Ascending aorta (tissue), 2 donors: ENCODE measurements at regions not wholly inside any gene's neighbourhood (a gene's known extent, or its start where the extent isn't known, plus 50 kb on each side); places are given as distances from the start of the nearest gene placed in this dataset.

ENCODE experiments used
- DNase-seq, 2 donors: peaks; one replicate each; pipeline ENCODE4 v3.0.0-alpha.2; 2019; ENCODE audit warnings: low spot score in 2 of 2
- H3K27ac ChIP-seq, 2 donors: fragments of 200-600 bp; sonication (generic); one replicate each; pipeline ENCODE4 v1.5.1; 2016 to 2017; ENCODE audit warnings: mild to moderate bottlenecking in 1 of 2
- H3K27me3 ChIP-seq: fragments of 200-600 bp; sonication (generic); one replicate; pipeline ENCODE4 v1.5.1; 2017
- H3K36me3 ChIP-seq, 2 donors: fragments of 200-600 bp; sonication (generic); one replicate each; pipeline ENCODE4 v1.5.1; 2016
- H3K4me1 ChIP-seq, 2 donors: fragments of 200-600 bp; sonication (generic); one replicate each; pipeline ENCODE4 v1.5.1; 2016 to 2017; ENCODE audit warnings: mild to moderate bottlenecking in 1 of 2
- H3K4me3 ChIP-seq, 2 donors: fragments of 200-600 bp; sonication (generic); one replicate each; pipeline ENCODE4 v1.5.1; 2016 to 2017; ENCODE audit warnings: mild to moderate bottlenecking in 1 of 2
- H3K9me3 ChIP-seq, 2 donors: fragments of 200-600 bp; sonication (generic); one replicate each; pipeline ENCODE4 v1.5.1; 2016
- intact Hi-C: fragments of 100-400 bp; cut with DNase I; formaldehyde crosslinking; loops from one replicate; pipeline ENCODE4 v1.15.1; 2023
- TF ChIP-seq, protein P1 (sequence below), 3 experiments: fragments of 200-600 bp in 2 of 3; fragments of 450-650 bp in 1 of 3; sonication (generic) in 2 of 3; IDR thresholded peaks; one replicate each; pipeline ENCODE4 v1.5.1; 2016 to 2019; ENCODE audit warnings: antibody characterized with exemption in 3 of 3, mild to moderate bottlenecking in 1 of 3, moderate library complexity in 1 of 3

DNA sequence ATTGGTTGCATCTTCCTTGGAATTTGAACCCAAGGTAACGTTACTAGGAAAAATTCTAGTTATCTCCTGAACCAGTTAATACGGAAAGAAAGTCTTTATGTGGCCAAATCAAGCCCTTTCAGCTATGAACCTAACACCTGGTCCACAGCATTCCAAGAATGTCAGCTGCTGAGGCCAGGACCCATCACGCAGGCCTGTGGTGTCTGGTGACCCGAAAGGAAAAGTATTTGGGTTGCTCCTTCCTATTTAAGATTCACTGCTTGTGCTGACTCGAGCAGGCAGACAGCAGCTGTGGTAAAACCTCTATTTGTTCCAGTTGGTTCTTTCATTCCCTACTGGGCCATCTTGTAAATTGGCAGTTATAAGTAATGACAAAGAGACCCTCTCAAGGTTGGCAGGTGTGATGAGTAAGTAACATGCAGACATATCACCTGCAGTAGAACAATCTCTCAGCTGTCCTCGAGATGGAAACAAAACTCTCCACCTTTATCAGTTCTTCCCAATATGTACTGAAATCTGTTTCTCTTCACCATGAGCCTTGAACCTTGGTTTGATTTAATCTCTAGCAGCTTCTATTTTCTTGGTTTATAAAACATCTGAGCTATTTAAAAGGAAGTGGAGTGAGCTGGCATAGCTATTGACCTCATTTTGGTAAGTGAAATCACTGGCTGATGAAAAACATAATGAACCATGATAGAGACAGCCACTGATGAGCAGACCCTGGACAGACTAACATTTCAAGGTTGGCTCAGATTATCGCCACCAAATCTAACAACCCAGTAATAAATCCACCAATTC lies 182.1 kb upstream of the SMIM31 start:
- TF ChIP-seq, protein P1, sequence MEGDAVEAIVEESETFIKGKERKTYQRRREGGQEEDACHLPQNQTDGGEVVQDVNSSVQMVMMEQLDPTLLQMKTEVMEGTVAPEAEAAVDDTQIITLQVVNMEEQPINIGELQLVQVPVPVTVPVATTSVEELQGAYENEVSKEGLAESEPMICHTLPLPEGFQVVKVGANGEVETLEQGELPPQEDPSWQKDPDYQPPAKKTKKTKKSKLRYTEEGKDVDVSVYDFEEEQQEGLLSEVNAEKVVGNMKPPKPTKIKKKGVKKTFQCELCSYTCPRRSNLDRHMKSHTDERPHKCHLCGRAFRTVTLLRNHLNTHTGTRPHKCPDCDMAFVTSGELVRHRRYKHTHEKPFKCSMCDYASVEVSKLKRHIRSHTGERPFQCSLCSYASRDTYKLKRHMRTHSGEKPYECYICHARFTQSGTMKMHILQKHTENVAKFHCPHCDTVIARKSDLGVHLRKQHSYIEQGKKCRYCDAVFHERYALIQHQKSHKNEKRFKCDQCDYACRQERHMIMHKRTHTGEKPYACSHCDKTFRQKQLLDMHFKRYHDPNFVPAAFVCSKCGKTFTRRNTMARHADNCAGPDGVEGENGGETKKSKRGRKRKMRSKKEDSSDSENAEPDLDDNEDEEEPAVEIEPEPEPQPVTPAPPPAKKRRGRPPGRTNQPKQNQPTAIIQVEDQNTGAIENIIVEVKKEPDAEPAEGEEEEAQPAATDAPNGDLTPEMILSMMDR (IDR thresholded peaks at IDR 0.05) = no peak
- Histone ChIP-seq H3K27ac (no peak overlapping the region), H3K36me3 (no peaks in the 10 kb centered on the region), H3K4me1 (no peaks in the 10 kb centered on the region), H3K27me3 (no peaks in the 10 kb centered on the region), H3K9me3 (no peaks in the 10 kb centered on the region), H3K4me3 (no peak overlapping the region)
- intact Hi-C loops = no loop called here
- DNase-seq = no peak

DNA sequence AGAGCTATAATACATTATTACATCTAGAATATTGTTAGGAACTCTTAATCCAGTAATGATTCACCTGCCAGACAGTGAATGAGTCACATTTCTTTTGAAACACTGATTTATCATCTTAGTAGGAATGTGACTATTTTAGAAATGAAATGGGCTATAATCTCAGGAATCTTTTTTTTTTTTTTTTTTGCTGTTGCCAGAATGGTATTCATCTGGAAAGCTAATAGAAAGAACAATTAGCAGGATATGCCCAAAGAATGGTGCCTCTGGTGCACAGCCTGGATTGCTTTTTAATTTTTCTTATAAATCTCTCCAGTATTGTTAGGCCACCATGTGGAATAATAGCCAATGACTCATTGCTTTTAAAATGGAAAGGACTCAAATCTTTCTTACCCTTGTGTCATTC lies 181.1 kb upstream of the SMIM31 start:
- intact Hi-C loops = no loop called here
- Histone ChIP-seq H3K36me3 (no peaks in the 10 kb centered on the region), H3K9me3 (no peaks in the 10 kb centered on the region), H3K4me3 (no peak overlapping the region), H3K27ac (no peak overlapping the region), H3K4me1 (no peaks in the 10 kb centered on the region), H3K27me3 (no peaks in the 10 kb centered on the region)
- TF ChIP-seq, protein P1 (IDR thresholded peaks at IDR 0.05) = no peak
- DNase-seq = no peak

- no peaks in the 10 kb centered on the region for H3K36me3 ChIP-seq
- no peak overlapping the region for H3K27ac ChIP-seq
- H3K9me3 ChIP-seq = no peaks in the 10 kb centered on the region
- intact Hi-C loops = no loop called here
- no peak for DNase-seq
- TF ChIP-seq, protein P1 (IDR thresholded peaks at IDR 0.05) = no peak
- H3K4me3 ChIP-seq = no peak overlapping the region
- no peaks in the 10 kb centered on the region for H3K4me1 ChIP-seq
- H3K27me3 ChIP-seq = no peaks in the 10 kb centered on the region
These were observed 178.1 kb upstream of the SMIM31 start for GRCh38 chr4:164575861-164576260.

DNA sequence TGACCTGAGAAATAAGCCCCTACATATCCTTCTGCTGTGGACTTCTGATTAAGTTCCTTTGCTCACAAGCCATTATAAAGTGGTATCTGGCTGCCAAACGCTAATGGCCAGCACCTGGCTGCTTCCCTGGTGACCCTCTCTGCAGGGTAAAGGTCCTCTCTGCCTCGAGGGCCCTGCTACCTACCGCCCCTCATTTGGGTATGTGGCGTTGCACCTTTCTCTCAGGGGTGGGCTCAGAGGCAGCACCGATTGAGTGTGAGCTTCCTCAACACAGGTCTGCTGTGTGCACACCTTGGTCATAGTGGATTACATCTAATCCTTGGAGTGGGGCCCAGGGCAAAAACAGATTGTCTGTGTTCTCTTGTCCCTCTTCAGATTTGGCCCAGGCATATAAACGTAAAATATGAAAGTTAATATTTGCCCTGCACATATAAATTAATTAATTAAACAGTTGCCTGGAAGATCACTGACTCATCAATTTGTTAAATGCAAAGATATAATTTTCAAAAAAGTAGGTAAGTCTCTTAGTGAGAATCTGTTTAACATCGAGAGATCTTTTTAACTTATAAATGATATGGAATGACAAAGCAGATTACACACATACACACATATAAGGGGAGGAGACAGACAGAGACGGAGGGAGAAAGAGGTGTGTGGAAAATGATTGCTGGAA lies 174.5 kb upstream of the SMIM31 start:
- no peak overlapping the region for H3K27ac ChIP-seq
- TF ChIP-seq, protein P1 (IDR thresholded peaks at IDR 0.05) = no peak
- no peak for DNase-seq
- H3K4me1 ChIP-seq = no peaks in the 10 kb centered on the region
- H3K9me3 ChIP-seq = no peaks in the 10 kb centered on the region
- H3K4me3 ChIP-seq = no peak overlapping the region
- no peaks in the 10 kb centered on the region for H3K36me3 ChIP-seq
- intact Hi-C loops = no loop called here
- no peaks in the 10 kb centered on the region for H3K27me3 ChIP-seq

DNA sequence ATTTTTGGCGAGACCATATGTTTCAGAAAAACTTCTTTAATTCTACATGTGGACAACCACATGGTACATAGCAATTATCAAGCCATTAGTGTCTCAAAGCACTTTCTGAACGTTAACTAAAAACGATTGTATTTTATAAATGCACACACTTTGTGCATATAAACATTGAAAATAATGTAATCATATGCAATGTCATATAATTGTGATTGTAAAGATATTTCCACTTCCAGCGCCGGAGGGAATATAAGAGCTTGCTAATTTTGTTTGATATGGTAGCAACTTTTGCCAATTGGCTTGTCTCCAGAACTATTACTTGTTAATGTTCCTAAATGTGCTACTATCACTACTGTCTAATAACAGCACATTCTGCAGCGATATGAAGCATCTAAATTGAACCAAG lies 162.3 kb upstream of the SMIM31 start:
- Histone ChIP-seq H3K27ac (no peak overlapping the region), H3K27me3 (no peaks in the 10 kb centered on the region), H3K36me3 (no peaks in the 10 kb centered on the region), H3K9me3 (no peaks in the 10 kb centered on the region), H3K4me3 (no peak overlapping the region), H3K4me1 (no peaks in the 10 kb centered on the region)
- no peak for DNase-seq
- TF ChIP-seq, protein P1 (IDR thresholded peaks at IDR 0.05) = no peak
- intact Hi-C loops = no loop called here
